GM18870 (cell line): ENCODE measurements at regions not wholly inside any gene's neighbourhood (a gene's known extent, or its start where the extent isn't known, plus 50 kb on each side); places are given as distances from the start of the nearest gene placed in this dataset.
"Not testable (repeated sequence)": the region's sequence is repeated elsewhere in the genome, so short reads cannot be mapped to it uniquely, and the experiment has no call there.

Source experiments
- ATAC-seq: cut with Tn5 transposase; IDR thresholded peaks from one replicate; pipeline ENCODE4 v1.9.1; 2021; ENCODE audit warnings: moderate library complexity; ENCODE audit not compliant: unreplicated experiment

- ATAC-seq, result no peak
Observed at GRCh38 chr4:19187691-19188090, 1064.0 kb upstream of the SLIT2 start.

- ATAC-seq, result no peak
Observed at GRCh38 chr4:19187096-19187495, 1064.6 kb upstream of the SLIT2 start.

GRCh38 chr4:19181631-19182030, 1070.1 kb upstream of the SLIT2 start:
- not testable (repeated sequence) for ATAC-seq

GRCh38 chr4:19178835-19179234, 1072.9 kb upstream of the SLIT2 start:
- no peak for ATAC-seq

GRCh38 chr4:19177616-19178015, 1074.1 kb upstream of the SLIT2 start:
- ATAC-seq, result no peak

- ATAC-seq, result no peak
Observed at GRCh38 chr4:19171832-19172231, 1079.9 kb upstream of the SLIT2 start.

GRCh38 chr4:19167311-19167710, 1084.4 kb upstream of the SLIT2 start:
- ATAC-seq, result no peak

- no peak for ATAC-seq
Observed at GRCh38 chr4:19164334-19164733, 1087.4 kb upstream of the SLIT2 start.

GRCh38 chr4:19159874-19160273, 1091.8 kb upstream of the SLIT2 start:
- no peak for ATAC-seq

- ATAC-seq, result no peak
Observed at GRCh38 chr4:19158107-19158809, 1093.4 kb upstream of the SLIT2 start.

- ATAC-seq, result no peak
Observed at GRCh38 chr4:19156786-19157185, 1094.9 kb upstream of the SLIT2 start.

GRCh38 chr4:19155568-19155967, 1096.1 kb upstream of the SLIT2 start:
- no peak for ATAC-seq

GRCh38 chr4:19154267-19154666, 1097.4 kb upstream of the SLIT2 start:
- not testable (repeated sequence) for ATAC-seq

- ATAC-seq, result no peak
Observed at GRCh38 chr4:19152264-19152663, 1099.4 kb upstream of the SLIT2 start.

GRCh38 chr4:19151684-19152083, 1100.0 kb upstream of the SLIT2 start:
- no peak for ATAC-seq

GRCh38 chr4:19146038-19146437, 1105.7 kb upstream of the SLIT2 start:
- no peak for ATAC-seq

- peak; percentile 70 for ATAC-seq
Observed at GRCh38 chr4:19135895-19136633, 1114.5 kb upstream of the LCORL start.

GRCh38 chr4:19134685-19135084, 1113.1 kb upstream of the LCORL start:
- no peak for ATAC-seq

GRCh38 chr4:19133315-19133714, 1111.8 kb upstream of the LCORL start:
- ATAC-seq, result no peak

GRCh38 chr4:19130866-19131265, 1109.3 kb upstream of the LCORL start:
- ATAC-seq, result no peak

GRCh38 chr4:19128176-19128575, 1106.6 kb upstream of the LCORL start:
- no peak for ATAC-seq

- no peak for ATAC-seq
Observed at GRCh38 chr4:19126903-19127302, 1105.3 kb upstream of the LCORL start.
